ENCODE measurements at regions not wholly inside any gene's neighbourhood (a gene's known extent, or its start where the extent isn't known, plus 50 kb on each side); places are given as distances from the start of the nearest gene placed in this dataset.

DNA sequence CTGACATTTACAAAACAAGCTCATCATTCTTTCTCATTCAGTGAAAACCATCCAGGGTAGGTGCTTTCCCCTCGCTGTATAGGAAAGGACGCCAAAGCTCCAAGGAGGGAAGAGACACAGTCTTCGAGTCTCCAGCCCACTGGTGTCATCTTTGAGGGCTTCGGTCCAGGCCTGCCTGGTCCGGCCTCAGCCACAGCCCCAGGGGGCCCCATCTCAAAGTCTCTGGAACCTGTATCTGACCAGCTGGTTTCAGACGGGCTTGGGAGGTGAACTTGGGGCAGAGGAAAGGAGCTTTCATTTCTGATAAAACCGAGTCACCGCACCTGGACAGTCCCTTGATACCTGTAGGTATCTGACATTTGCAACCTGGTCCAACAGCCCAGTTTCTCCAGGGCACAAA, 229.5 kb upstream of the RTL1 start:
- TF ChIP-seq, protein P1, sequence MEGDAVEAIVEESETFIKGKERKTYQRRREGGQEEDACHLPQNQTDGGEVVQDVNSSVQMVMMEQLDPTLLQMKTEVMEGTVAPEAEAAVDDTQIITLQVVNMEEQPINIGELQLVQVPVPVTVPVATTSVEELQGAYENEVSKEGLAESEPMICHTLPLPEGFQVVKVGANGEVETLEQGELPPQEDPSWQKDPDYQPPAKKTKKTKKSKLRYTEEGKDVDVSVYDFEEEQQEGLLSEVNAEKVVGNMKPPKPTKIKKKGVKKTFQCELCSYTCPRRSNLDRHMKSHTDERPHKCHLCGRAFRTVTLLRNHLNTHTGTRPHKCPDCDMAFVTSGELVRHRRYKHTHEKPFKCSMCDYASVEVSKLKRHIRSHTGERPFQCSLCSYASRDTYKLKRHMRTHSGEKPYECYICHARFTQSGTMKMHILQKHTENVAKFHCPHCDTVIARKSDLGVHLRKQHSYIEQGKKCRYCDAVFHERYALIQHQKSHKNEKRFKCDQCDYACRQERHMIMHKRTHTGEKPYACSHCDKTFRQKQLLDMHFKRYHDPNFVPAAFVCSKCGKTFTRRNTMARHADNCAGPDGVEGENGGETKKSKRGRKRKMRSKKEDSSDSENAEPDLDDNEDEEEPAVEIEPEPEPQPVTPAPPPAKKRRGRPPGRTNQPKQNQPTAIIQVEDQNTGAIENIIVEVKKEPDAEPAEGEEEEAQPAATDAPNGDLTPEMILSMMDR (IDR thresholded peaks at IDR 0.05; ENCODE audit: insufficient read depth, low read depth, low read length), result no peak
- no peak overlapping the region for H3K4me3 ChIP-seq (ENCODE audit: low read depth, low read length)
- no peak for DNase-seq (ENCODE audit: low read depth)

DNA sequence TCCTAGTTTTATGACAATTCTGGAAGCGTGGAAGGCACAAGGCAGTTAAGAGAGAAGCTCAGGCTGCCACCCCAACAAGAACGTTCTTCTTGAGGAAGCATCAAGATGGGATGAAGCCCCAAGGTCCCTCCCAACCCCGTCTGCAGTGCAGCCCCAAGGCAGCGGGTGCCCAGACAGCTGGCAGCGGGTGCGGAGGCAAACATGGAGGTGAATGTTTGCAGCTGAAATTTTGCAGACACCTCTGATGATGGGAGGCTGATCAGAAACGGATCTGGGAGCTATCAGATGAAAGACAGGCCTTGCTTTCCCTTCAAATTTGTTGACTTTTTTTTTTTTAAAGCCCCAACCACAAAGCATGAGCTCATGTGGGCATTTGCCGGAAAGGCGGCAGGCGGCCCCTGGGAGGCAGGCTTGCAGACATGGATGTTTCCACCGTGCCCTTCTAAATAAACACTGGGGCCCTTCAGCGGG, 230.7 kb upstream of the RTL1 start:
- DNase-seq (ENCODE audit: low read depth), result no peak
- no peak overlapping the region for H3K4me3 ChIP-seq (ENCODE audit: low read depth, low read length)
- TF ChIP-seq, protein P1 (IDR thresholded peaks at IDR 0.05; ENCODE audit: insufficient read depth, low read depth, low read length), result no peak

DNA sequence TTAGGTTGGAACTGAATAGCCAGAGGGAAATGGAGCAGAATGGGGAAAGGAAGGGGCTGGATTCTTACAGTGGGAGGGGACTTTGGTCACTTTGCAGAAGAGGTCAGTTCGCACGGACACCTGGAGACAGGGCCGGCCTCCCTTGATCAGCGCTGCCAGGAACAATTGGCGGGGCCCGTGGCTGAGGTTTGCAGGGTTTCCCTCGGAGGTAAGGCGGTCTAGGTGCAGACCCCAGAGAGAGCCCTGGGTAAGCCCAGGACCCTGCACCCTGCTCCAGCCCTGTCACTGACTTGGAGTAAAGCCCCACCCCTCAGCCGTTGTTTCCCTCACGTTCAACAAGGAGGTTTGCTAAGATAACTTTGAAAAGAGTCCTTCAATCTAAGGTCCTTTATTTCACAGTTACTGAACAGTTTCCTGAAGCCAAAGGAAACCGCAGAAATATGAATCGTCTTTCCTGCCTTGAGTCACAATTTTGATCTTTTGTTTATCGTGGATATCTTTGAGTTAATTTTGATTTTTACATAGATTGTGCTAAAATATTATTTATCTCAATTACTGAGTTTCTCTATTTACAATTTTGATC, 231.4 kb upstream of the RTL1 start:
- TF ChIP-seq, protein P1 (IDR thresholded peaks at IDR 0.05; ENCODE audit: insufficient read depth, low read depth, low read length), result no peak
- DNase-seq (ENCODE audit: low read depth), result no peak
- no peak overlapping the region for H3K4me3 ChIP-seq (ENCODE audit: low read depth, low read length)

DNA sequence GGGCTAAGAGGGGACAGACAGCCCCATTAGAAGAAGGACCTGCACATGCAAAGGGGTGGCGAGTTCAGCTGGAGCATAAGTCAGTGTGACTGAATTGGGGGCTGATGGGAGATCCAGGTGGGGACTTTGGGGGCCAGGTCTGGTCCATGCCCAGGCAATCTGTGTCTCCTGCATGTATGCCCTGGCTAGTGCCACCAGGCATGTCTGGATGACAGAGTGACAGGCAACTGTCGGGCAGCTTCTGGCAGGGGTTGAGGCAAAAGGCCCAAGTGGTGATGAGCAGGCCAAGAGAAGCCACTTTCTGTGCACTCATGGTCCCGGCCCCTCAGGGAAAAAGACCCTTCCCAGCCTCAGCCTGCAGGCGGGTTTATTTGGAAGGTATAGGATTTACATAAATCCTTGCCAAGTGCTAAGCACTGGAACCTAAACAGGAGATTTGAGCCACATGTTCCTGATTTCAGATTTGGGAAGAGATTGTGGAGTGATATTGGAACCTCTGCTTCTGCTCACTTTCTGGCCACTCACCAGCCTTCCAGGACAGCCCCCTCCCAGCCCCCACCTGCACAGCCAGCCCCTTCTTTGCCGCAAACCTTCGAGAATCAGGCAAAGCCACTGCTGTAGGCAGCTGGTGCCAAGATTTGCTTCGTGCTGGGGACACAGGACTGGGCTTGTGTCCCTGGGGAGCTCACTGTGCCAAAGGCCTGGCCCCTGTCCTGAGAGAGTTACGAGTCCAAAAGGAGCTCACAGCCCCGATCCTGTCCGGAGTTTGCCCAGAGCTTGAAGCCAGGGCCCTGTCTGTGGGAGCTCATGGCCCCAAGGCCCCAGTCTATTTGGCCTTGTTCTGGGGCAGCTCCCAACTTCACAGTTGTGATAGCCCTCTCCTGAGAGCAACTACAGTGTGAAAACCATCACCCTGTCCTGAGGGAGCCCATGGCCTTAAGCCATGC, 232.5 kb upstream of the RTL1 start:
- TF ChIP-seq, protein P1 (IDR thresholded peaks at IDR 0.05; ENCODE audit: insufficient read depth, low read depth, low read length), result no peak
- DNase-seq (ENCODE audit: low read depth), result no peak
- H3K4me3 ChIP-seq (ENCODE audit: low read depth, low read length), result no peak overlapping the region

DNA sequence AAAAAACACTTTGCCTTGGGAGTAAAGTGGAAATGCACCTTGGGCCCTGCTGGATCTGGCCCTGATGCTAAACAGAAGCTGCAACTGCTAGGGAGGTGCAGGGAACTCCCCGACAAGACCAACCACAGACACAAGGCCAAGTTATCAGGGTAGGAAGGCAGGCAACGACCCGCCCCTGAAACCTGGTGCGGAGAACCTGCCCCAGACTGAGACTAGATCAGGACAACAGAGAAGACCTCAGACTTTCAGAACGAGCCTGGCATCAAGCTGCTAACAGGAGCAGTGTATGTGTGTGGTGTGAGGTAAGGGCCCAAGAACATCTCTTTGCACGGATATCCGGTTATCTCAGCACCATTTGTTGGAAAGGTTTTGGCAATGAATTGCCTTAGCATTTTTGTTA, 233.7 kb upstream of the RTL1 start:
- DNase-seq (ENCODE audit: low read depth), result no peak
- TF ChIP-seq, protein P1 (IDR thresholded peaks at IDR 0.05; ENCODE audit: insufficient read depth, low read depth, low read length), result no peak
- no peak overlapping the region for H3K4me3 ChIP-seq (ENCODE audit: low read depth, low read length)

DNA sequence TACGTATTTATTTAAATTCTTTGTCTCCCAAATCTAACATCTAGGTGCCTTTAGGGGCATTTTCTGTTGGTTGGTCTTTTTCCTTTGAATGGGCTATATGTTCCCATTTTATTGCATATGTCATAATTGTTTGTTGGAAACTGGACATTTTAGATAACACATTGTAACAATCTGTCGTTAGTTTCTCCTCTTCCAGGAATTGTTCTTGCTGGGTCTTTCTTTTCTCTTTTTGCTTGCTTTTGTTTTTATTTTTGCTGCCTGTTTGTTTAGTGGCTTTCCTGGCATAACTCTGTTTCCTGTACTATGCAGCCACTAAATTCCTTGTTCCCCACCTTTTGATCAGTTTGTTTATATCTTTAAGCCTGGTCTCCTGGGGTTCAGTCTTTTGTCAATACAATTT, 244.3 kb upstream of the RTL1 start:
- TF ChIP-seq, protein P1 (IDR thresholded peaks at IDR 0.05; ENCODE audit: insufficient read depth, low read depth, low read length), result no peak
- no peak overlapping the region for H3K4me3 ChIP-seq (ENCODE audit: low read depth, low read length)
- DNase-seq (ENCODE audit: low read depth), result no peak
